ENCODE measurements at regions not wholly inside any gene's neighbourhood (a gene's known extent, or its start where the extent isn't known, plus 50 kb on each side); places are given as distances from the start of the nearest gene placed in this dataset.

GRCh38 chr9:107929443-107929842 lies 439.9 kb upstream of the KLF4 start:
- H3K9ac ChIP-seq (ENCODE audit: low read length): no peak overlapping the region
- no peak overlapping the region for H3K4me2 ChIP-seq (ENCODE audit: low read length)
- TF ChIP-seq CTCF (IDR thresholded peaks at IDR 0.05; ENCODE audit: low read length): no peak
- no peak for TF ChIP-seq EZH2 (IDR thresholded peaks at IDR 0.05; ENCODE audit: borderline replicate concordance, low read length)
- no peaks in the 10 kb centered on the region for H3K36me3 ChIP-seq (ENCODE audit: insufficient read depth, low read length)
- no peak overlapping the region for H3K27ac ChIP-seq (ENCODE audit: low read depth, low read length, poor library complexity, severe bottlenecking)
- no peaks in the 10 kb centered on the region for H3K9me2 ChIP-seq (ENCODE audit: low read depth, low read length)
- H3K4me1 ChIP-seq (ENCODE audit: insufficient read depth, low read length, severe bottlenecking): no peaks in the 10 kb centered on the region
- H3K79me2 ChIP-seq (ENCODE audit: insufficient read depth, low read length): no peaks in the 10 kb centered on the region
- no peaks in the 10 kb centered on the region for H3K27me3 ChIP-seq (ENCODE audit: insufficient read depth, low read length)
- H3F3A ChIP-seq (ENCODE audit: insufficient read depth, low read length): no peaks in the 10 kb centered on the region
- H2AFZ ChIP-seq (ENCODE audit: low read length): no peak overlapping the region
- no peaks in the 10 kb centered on the region for H4K20me1 ChIP-seq (ENCODE audit: insufficient read depth, low read length)
- no peaks in the 10 kb centered on the region for H3K9me3 ChIP-seq (ENCODE audit: low read length)
- H3K4me3 ChIP-seq (ENCODE audit: low read depth, low read length, poor library complexity, severe bottlenecking): no peak overlapping the region

GRCh38 chr9:107928701-107929371 lies 439.3 kb upstream of the KLF4 start:
- no peaks in the 10 kb centered on the region for H3K9me2 ChIP-seq (ENCODE audit: low read depth, low read length)
- H3K4me2 ChIP-seq (ENCODE audit: low read length): no peak overlapping the region
- no peak for TF ChIP-seq EZH2 (IDR thresholded peaks at IDR 0.05; ENCODE audit: borderline replicate concordance, low read length)

GRCh38 chr9:107927276-107927675 lies 437.7 kb upstream of the KLF4 start:
- Histone ChIP-seq H3K27ac (ENCODE audit: low read depth, low read length, poor library complexity, severe bottlenecking) (no peak overlapping the region), H3K9ac (ENCODE audit: low read length) (no peak overlapping the region), H3K9me2 (ENCODE audit: low read depth, low read length) (no peaks in the 10 kb centered on the region), H3K4me3 (ENCODE audit: low read depth, low read length, poor library complexity, severe bottlenecking) (no peak overlapping the region), H3K9me3 (ENCODE audit: low read length) (no peaks in the 10 kb centered on the region), H3K4me2 (ENCODE audit: low read length) (no peak overlapping the region), H4K20me1 (ENCODE audit: insufficient read depth, low read length) (no peaks in the 10 kb centered on the region), H3K27me3 (ENCODE audit: insufficient read depth, low read length) (no peaks in the 10 kb centered on the region), H2AFZ (ENCODE audit: low read length) (no peak overlapping the region), H3F3A (ENCODE audit: insufficient read depth, low read length) (no peaks in the 10 kb centered on the region), H3K4me1 (ENCODE audit: insufficient read depth, low read length, severe bottlenecking) (no peaks in the 10 kb centered on the region), H3K36me3 (ENCODE audit: insufficient read depth, low read length) (no peaks in the 10 kb centered on the region), H3K79me2 (ENCODE audit: insufficient read depth, low read length) (no peaks in the 10 kb centered on the region)
- TF ChIP-seq CTCF (IDR thresholded peaks at IDR 0.05; ENCODE audit: low read length) (no peak), EZH2 (IDR thresholded peaks at IDR 0.05; ENCODE audit: borderline replicate concordance, low read length) (no peak)

More at GRCh38 chr9:107928701-107929371, 439.3 kb upstream of the KLF4 start:
- no peaks in the 10 kb centered on the region for H3K9me3 ChIP-seq (ENCODE audit: low read length)
- H3F3A ChIP-seq (ENCODE audit: insufficient read depth, low read length): no peaks in the 10 kb centered on the region
- no peaks in the 10 kb centered on the region for H3K36me3 ChIP-seq (ENCODE audit: insufficient read depth, low read length)
- H3K9ac ChIP-seq (ENCODE audit: low read length): no peak overlapping the region
- H3K4me3 ChIP-seq (ENCODE audit: low read depth, low read length, poor library complexity, severe bottlenecking): no peak overlapping the region
- H3K4me1 ChIP-seq (ENCODE audit: insufficient read depth, low read length, severe bottlenecking): no peaks in the 10 kb centered on the region
- H2AFZ ChIP-seq (ENCODE audit: low read length): no peak overlapping the region
- no peaks in the 10 kb centered on the region for H3K27me3 ChIP-seq (ENCODE audit: insufficient read depth, low read length)
- H3K79me2 ChIP-seq (ENCODE audit: insufficient read depth, low read length): no peaks in the 10 kb centered on the region
- no peak overlapping the region for H3K27ac ChIP-seq (ENCODE audit: low read depth, low read length, poor library complexity, severe bottlenecking)
- no peaks in the 10 kb centered on the region for H4K20me1 ChIP-seq (ENCODE audit: insufficient read depth, low read length)

- H2AFZ ChIP-seq (ENCODE audit: low read length): no peak overlapping the region
- H3K9ac ChIP-seq (ENCODE audit: low read length): no peak overlapping the region
- H3K9me2 ChIP-seq (ENCODE audit: low read depth, low read length): no peaks in the 10 kb centered on the region
- no peaks in the 10 kb centered on the region for H3F3A ChIP-seq (ENCODE audit: insufficient read depth, low read length)
- no peaks in the 10 kb centered on the region for H3K79me2 ChIP-seq (ENCODE audit: insufficient read depth, low read length)
- TF ChIP-seq CTCF (IDR thresholded peaks at IDR 0.05; ENCODE audit: low read length) (no peak), EZH2 (IDR thresholded peaks at IDR 0.05; ENCODE audit: borderline replicate concordance, low read length) (no peak)
- no peak overlapping the region for H3K27ac ChIP-seq (ENCODE audit: low read depth, low read length, poor library complexity, severe bottlenecking)
- H3K4me3 ChIP-seq (ENCODE audit: low read depth, low read length, poor library complexity, severe bottlenecking): no peak overlapping the region
- H3K36me3 ChIP-seq (ENCODE audit: insufficient read depth, low read length): no peaks in the 10 kb centered on the region
- no peak overlapping the region for H3K4me2 ChIP-seq (ENCODE audit: low read length)
- H3K27me3 ChIP-seq (ENCODE audit: insufficient read depth, low read length): no peaks in the 10 kb centered on the region
- no peaks in the 10 kb centered on the region for H3K9me3 ChIP-seq (ENCODE audit: low read length)
- no peaks in the 10 kb centered on the region for H3K4me1 ChIP-seq (ENCODE audit: insufficient read depth, low read length, severe bottlenecking)
- H4K20me1 ChIP-seq (ENCODE audit: insufficient read depth, low read length): no peaks in the 10 kb centered on the region
These were observed 436.3 kb upstream of the KLF4 start for GRCh38 chr9:107925749-107926297.

Measured in OCI-LY1 (cell line).